K562 (cell line): ENCODE measurements at regions not wholly inside any gene's neighbourhood (a gene's known extent, or its start where the extent isn't known, plus 50 kb on each side); places are given as distances from the start of the nearest gene placed in this dataset.
A peak's percentile ranks its signal among the peaks of the same experiment; 100 is the strongest.

Experiments
- ATAC-seq: fragments of 200-7000 bp; cut with Tn5 transposase; 3 replicates; pipeline ENCODE4 v1.9.1; 2020; ENCODE audit warnings: moderate library complexity
- BruUV-seq: library from RNA; stranded (reverse); fragments of 400-500 nt; replicated peaks from 2 replicates; lab custom pipeline; 2021; lab: Mats Ljungman, UMichigan
- CTCF ChIA-PET: fragments of 300-600 bp; formaldehyde crosslinking; extraction: SDS; loops from one replicate; lab custom pipeline; 2021; ENCODE audit warnings: low intra/inter-chr PET ratio; lab: Yijun Ruan, JAX
- POLR2A ChIA-PET: fragments of 300-600, 350-650 bp; sonication (Branson Sonifier 250); formaldehyde crosslinking; extraction: SDS; loops from one replicate; lab custom pipeline; 2021; ENCODE audit warnings: antibody characterized with exemption, inconsistent platforms; lab: Yijun Ruan, JAX
- DNase-seq, 4 experiments: peaks; one replicate each; pipeline versions ENCODE4 v3.0.0 to v3.0.0-alpha.2; 2011 to 2018; ENCODE audit warnings: low spot score in 3 of 4, mixed read lengths in 3 of 4; ENCODE audit errors: extremely low read depth in 1 of 4
- FAIRE-seq: peaks from 2 replicates; lab custom pipeline; 2011; peaks lifted over from hg19 to GRCh38; lab: Jason Lieb, UNC
- H2AFZ ChIP-seq: 2 replicates; pipeline ENCODE4 v1.6.0; 2011; ENCODE audit warnings: low read depth, low read length, control low read depth, inconsistent platforms
- H3K27ac ChIP-seq: fragments of 200-600 bp; 3 replicates; pipeline ENCODE4 v1.8.0; 2011; ENCODE audit warnings: low read depth, mild to moderate bottlenecking, control low read depth, inconsistent platforms, low read length, moderate library complexity, mixed read lengths; ENCODE audit errors: extremely low read depth
- H3K27me3 ChIP-seq, 2 experiments: fragments of 300-600 bp in 1 of 2; 2 replicates in 1 of 2; 3 replicates in 1 of 2; pipeline versions ENCODE4 v1.6.0 to v1.8.0; 2011; ENCODE audit warnings: inconsistent platforms in 2 of 2, low read length in 2 of 2, mild to moderate bottlenecking in 1 of 2, mixed read lengths in 1 of 2, moderate library complexity in 1 of 2; ENCODE audit not compliant: control insufficient read depth in 2 of 2, insufficient read depth in 2 of 2
- H3K36me3 ChIP-seq: fragments of 300-600 bp; 3 replicates; pipeline ENCODE4 v1.8.0; 2011; ENCODE audit warnings: mild to moderate bottlenecking, low read length, inconsistent platforms; ENCODE audit not compliant: control insufficient read depth, insufficient read depth
- H3K4me1 ChIP-seq, 2 experiments: fragments of 200-600 bp in 1 of 2; replicated peaks in 1 of 2; 2 replicates in 1 of 2; 3 replicates in 1 of 2; pipeline versions ENCODE4 v1.5.1 to v1.8.0; 2011; ENCODE audit warnings: inconsistent platforms in 2 of 2, low read length in 2 of 2, mild to moderate bottlenecking in 1 of 2, mixed read lengths in 1 of 2, moderate library complexity in 1 of 2; ENCODE audit not compliant: control insufficient read depth in 2 of 2, insufficient read depth in 2 of 2
- H3K4me2 ChIP-seq: 2 replicates; pipeline ENCODE4 v1.6.1; 2011; ENCODE audit warnings: low read length, control low read depth, inconsistent platforms, mixed read lengths; ENCODE audit not compliant: insufficient read depth
- H3K4me3 ChIP-seq: fragments of 200-600 bp; sonication (generic), shearing (Covaris generic); 2 replicates; pipeline ENCODE4 v1.5.1; 2016; ENCODE audit warnings: control low read depth, inconsistent platforms
- H3K79me2 ChIP-seq: fragments of 200-600 bp; 3 replicates; pipeline ENCODE4 v1.8.0; 2011; ENCODE audit warnings: low read length, inconsistent platforms; ENCODE audit not compliant: control insufficient read depth, insufficient read depth
- H3K9ac ChIP-seq, 2 experiments: 2 replicates each; pipeline versions ENCODE4 v1.6.0 to v1.6.1; 2011; ENCODE audit warnings: low read depth in 2 of 2, low read length in 2 of 2, control low read depth in 1 of 2, inconsistent platforms in 1 of 2, mild to moderate bottlenecking in 1 of 2, mixed read lengths in 1 of 2; ENCODE audit not compliant: insufficient read depth in 1 of 2
- H3K9me1 ChIP-seq: one replicate; pipeline ENCODE4 v1.6.0; 2011; ENCODE audit warnings: inconsistent platforms, mild to moderate bottlenecking, low read length, moderate library complexity; ENCODE audit not compliant: control insufficient read depth, insufficient read depth
- H3K9me3 ChIP-seq: replicated peaks from 2 replicates; pipeline ENCODE4 v1.5.1; 2011; ENCODE audit warnings: low read depth, low read length, inconsistent platforms; ENCODE audit not compliant: control insufficient read depth, insufficient read depth
- H4K20me1 ChIP-seq: replicated peaks from 2 replicates; pipeline ENCODE4 v1.6.1; 2011; ENCODE audit warnings: low read length, inconsistent platforms, mixed read lengths; ENCODE audit not compliant: control insufficient read depth, insufficient read depth
- SMAD4 ChIP-seq: fragments of 250-450 bp; sonication (Bioruptor Pico); conservative IDR thresholded peaks from 2 replicates; pipeline ENCODE4 v1.8.0; 2021; ENCODE audit warnings: inconsistent platforms, mild to moderate bottlenecking, moderate library complexity
- ZNF282 ChIP-seq: sonication (generic); formaldehyde crosslinking; IDR thresholded peaks from 2 replicates; pipeline ENCODE4 v1.8.1; 2023; ENCODE audit warnings: missing genetic modification reagents
- WGBS: fragments of 100-300 bp; shearing (Covaris generic); methylation state at CpG from one replicate; pipeline ENCODE4 v1.1.6; 2016; ENCODE audit warnings: low coverage, mixed read lengths; ENCODE audit not compliant: insufficient coverage; ENCODE audit errors: missing lambda C conversion rate; 5-methylcytosine and 5-hydroxymethylcytosine counted together
- in situ Hi-C: fragments of 300-500 bp; cut with MboI; formaldehyde crosslinking; loops from 4 replicates; pipeline ENCODE4 v1.15.0; 2018; ENCODE audit warnings: inconsistent platforms, mixed read lengths
- intact Hi-C: fragments of 100-400 bp; cut with micrococcal nuclease; formaldehyde crosslinking; loops from 2 replicates; pipeline ENCODE4 v1.14.2; 2022
- TF ChIP-seq, protein P1 (sequence below), 2 experiments: fragments of 200-800 bp in 1 of 2; sonication (Bioruptor generic) in 1 of 2; sonication (generic) in 1 of 2; formaldehyde crosslinking in 1 of 2; IDR thresholded peaks in 1 of 2; conservative IDR thresholded peaks in 1 of 2; 2 replicates each; pipeline versions ENCODE4 v1.5.0 to v1.6.1; 2016 to 2020; ENCODE audit warnings: missing compliant biosample characterization in 1 of 2, missing genetic modification characterization in 1 of 2, missing genetic modification reagents in 1 of 2
- TF ChIP-seq, protein P2 (sequence below), 2 experiments: fragments of 450-650 bp in 1 of 2; sonication (generic) in 1 of 2; formaldehyde crosslinking in 1 of 2; IDR thresholded peaks in 1 of 2; conservative IDR thresholded peaks in 1 of 2; 2 replicates each; pipeline versions ENCODE4 v1.6.1 to v1.8.1; 2016 to 2023; ENCODE audit warnings: mild to moderate bottlenecking in 2 of 2, moderate library complexity in 2 of 2, inconsistent platforms in 1 of 2, missing genetic modification reagents in 1 of 2
- TF ChIP-seq, protein P3 (sequence below): sonication (generic); formaldehyde crosslinking; IDR thresholded peaks from 2 replicates; pipeline ENCODE4 v1.8.1; 2023; ENCODE audit warnings: missing genetic modification reagents, mild to moderate bottlenecking, borderline replicate concordance
- TF ChIP-seq, protein P4 (sequence below): fragments of 250-450 bp; sonication (Bioruptor Pico); IDR thresholded peaks from 2 replicates; pipeline ENCODE4 v1.5.0; 2021

DNA sequence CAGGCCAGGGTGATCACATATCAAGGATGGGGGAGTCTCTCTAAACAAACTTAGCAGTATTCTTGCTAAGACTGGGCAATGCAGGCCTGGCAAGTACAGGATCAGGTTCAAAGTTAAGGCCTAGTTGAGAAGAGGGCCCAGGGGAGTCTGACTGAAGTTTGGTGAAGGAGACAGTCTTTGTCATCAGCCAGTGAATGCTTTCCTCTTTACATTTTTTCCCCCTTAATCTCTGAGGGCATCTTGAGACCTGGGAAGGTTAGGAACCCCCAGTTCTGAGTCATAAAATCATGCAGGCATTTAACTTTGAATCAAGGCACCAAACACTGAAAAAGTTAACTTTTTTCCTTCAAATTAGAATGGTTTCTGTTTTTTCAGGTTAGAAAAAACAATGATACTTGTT is 311.5 kb downstream of the REEP3 start (continued):
- no peak for TF ChIP-seq ZNF282 (CRISPR knock-in tag)

DNA sequence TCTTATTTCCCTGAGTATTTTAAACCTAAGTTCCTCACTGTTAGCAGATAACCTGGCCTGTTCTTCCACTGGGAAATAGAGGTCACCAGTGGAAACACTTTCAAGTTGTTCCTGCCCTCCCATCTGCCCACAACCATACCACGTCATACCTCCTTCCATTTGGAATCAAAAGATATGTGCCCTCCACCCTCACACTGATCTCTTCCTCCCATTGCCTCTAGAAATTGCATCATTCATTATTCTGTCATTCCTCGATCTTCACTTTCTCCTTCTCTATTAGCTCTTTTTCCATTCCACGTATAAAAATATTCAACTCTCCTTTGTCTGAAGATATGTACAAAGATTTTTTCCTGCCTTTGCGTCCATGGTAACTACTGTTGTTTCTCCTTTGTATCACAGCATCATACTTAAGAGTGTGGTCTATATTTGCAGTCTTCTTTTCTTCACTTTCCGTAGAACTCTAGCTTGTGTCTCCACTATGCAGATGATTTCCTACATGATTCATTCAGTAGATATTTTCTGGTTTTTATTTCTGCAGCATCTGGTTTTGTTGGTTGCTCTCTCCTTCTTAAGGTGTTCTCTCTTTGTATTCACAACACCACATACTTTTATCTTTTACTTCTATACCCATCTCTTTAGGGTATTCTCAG is 312.3 kb downstream of the REEP3 start:
- H3K9ac ChIP-seq = no peak overlapping the region
- no peak overlapping the region for H3K27ac ChIP-seq
- H3K27me3 ChIP-seq = no peaks in the 10 kb centered on the region
- no peaks in the 10 kb centered on the region for H4K20me1 ChIP-seq
- H3K9me3 ChIP-seq = no peaks in the 10 kb centered on the region
- ATAC-seq (no peak), FAIRE-seq (no peak), DNase-seq (no peak)
- H3K36me3 ChIP-seq = no peaks in the 10 kb centered on the region
- H3K4me1 ChIP-seq = no peaks in the 10 kb centered on the region; a peak in 1 of 5 replicates
- intact Hi-C loops (loop anchor here (1.0 kb wide), 1 partner anchor 17 kb away; no protein-coding TSS in a partner anchor), in situ Hi-C loops (no loop called here)
- no peak overlapping the region for H2AFZ ChIP-seq
- WGBS = 4% methylated on average over 5 of the region's 5 CpGs
- no peaks in the 10 kb centered on the region for H3K79me2 ChIP-seq
- no TSS peak for BruUV-seq
- ChIA-PET POLR2A (no interaction called here), CTCF (no interaction called here)
- no peak overlapping the region for H3K4me2 ChIP-seq
- no peak overlapping the region for H3K4me3 ChIP-seq
- no peak for TF ChIP-seq SMAD4
- TF ChIP-seq, protein P1, sequence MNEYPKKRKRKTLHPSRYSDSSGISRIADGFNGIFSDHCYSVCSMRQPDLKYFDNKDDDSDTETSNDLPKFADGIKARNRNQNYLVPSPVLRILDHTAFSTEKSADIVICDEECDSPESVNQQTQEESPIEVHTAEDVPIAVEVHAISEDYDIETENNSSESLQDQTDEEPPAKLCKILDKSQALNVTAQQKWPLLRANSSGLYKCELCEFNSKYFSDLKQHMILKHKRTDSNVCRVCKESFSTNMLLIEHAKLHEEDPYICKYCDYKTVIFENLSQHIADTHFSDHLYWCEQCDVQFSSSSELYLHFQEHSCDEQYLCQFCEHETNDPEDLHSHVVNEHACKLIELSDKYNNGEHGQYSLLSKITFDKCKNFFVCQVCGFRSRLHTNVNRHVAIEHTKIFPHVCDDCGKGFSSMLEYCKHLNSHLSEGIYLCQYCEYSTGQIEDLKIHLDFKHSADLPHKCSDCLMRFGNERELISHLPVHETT (CRISPR knock-in tag; conservative IDR thresholded peaks at IDR 0.05 in 1 of 2, IDR thresholded peaks at IDR 0.05 in 1 of 2) = no peak
- TF ChIP-seq, protein P2, sequence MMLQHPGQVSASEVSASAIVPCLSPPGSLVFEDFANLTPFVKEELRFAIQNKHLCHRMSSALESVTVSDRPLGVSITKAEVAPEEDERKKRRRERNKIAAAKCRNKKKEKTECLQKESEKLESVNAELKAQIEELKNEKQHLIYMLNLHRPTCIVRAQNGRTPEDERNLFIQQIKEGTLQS (IDR thresholded peaks at IDR 0.05) = peak; percentile 28; the same call in 1 of the 2 replicates
- TF ChIP-seq, protein P2 (CRISPR knock-in tag; conservative IDR thresholded peaks at IDR 0.05) = no peak
- TF ChIP-seq, protein P3, sequence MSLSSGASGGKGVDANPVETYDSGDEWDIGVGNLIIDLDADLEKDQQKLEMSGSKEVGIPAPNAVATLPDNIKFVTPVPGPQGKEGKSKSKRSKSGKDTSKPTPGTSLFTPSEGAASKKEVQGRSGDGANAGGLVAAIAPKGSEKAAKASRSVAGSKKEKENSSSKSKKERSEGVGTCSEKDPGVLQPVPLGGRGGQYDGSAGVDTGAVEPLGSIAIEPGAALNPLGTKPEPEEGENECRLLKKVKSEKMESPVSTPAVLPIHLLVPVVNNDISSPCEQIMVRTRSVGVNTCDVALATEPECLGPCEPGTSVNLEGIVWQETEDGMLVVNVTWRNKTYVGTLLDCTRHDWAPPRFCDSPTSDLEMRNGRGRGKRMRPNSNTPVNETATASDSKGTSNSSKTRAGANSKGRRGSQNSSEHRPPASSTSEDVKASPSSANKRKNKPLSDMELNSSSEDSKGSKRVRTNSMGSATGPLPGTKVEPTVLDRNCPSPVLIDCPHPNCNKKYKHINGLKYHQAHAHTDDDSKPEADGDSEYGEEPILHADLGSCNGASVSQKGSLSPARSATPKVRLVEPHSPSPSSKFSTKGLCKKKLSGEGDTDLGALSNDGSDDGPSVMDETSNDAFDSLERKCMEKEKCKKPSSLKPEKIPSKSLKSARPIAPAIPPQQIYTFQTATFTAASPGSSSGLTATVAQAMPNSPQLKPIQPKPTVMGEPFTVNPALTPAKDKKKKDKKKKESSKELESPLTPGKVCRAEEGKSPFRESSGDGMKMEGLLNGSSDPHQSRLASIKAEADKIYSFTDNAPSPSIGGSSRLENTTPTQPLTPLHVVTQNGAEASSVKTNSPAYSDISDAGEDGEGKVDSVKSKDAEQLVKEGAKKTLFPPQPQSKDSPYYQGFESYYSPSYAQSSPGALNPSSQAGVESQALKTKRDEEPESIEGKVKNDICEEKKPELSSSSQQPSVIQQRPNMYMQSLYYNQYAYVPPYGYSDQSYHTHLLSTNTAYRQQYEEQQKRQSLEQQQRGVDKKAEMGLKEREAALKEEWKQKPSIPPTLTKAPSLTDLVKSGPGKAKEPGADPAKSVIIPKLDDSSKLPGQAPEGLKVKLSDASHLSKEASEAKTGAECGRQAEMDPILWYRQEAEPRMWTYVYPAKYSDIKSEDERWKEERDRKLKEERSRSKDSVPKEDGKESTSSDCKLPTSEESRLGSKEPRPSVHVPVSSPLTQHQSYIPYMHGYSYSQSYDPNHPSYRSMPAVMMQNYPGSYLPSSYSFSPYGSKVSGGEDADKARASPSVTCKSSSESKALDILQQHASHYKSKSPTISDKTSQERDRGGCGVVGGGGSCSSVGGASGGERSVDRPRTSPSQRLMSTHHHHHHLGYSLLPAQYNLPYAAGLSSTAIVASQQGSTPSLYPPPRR = no peak
- TF ChIP-seq, protein P4, sequence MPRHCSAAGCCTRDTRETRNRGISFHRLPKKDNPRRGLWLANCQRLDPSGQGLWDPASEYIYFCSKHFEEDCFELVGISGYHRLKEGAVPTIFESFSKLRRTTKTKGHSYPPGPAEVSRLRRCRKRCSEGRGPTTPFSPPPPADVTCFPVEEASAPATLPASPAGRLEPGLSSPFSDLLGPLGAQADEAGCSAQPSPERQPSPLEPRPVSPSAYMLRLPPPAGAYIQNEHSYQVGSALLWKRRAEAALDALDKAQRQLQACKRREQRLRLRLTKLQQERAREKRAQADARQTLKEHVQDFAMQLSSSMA (CRISPR knock-in tag) = no peak
- H3K9me1 ChIP-seq = no peaks in the 10 kb centered on the region
